ENCODE measurements at regions not wholly inside any gene's neighbourhood (a gene's known extent, or its start where the extent isn't known, plus 50 kb on each side); places are given as distances from the start of the nearest gene placed in this dataset.

GRCh38 chr10:36301539-36301938, 659.4 kb upstream of the FZD8 start:
- no peak for DNase-seq (ENCODE audit: low read depth)

DNA sequence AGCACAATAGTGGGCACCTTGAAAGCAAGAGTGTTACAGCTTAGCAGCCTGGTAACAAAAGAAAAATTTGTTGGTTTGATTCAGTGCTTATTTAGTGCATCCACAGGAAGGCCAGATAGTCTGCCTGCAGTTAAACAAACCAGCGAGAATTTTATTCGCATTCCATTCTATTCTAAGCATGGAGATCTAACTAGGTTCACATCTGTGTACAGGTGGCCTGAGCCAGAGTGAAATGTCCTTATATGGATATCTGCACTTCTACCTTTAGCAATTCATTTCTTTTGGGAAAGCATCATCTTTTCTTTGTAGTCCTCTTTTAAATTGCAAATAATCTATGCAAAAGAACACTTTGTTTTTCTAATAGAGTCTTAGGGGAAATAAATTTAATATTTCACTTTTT, 659.0 kb upstream of the FZD8 start:
- no peak for DNase-seq (ENCODE audit: low read depth)

DNA sequence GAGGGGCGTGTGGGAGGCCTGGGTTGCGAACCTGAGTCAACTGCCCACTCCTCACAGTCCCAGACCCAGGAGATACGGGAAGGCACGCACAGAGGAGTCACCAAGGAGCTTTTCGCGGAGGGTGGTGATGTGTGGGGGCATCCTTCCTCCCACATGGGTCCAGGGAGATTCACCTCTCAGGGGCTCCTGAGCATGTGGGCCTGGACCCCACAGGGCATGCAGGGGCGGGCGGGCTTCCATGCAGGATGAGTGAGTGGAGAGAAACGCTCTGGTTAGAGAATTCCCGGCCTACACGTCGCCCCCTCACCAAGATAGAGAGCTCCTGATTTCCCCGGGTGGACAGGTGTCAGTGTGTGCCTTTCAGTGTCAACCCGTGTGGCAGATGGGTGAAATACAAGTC, 641.7 kb upstream of the FZD8 start:
- no peak for DNase-seq (ENCODE audit: low read depth)

GRCh38 chr10:36281831-36282331, 639.8 kb upstream of the FZD8 start:
- DNase-seq (ENCODE audit: low read depth): no peak

GRCh38 chr10:36280890-36281499, 638.9 kb upstream of the FZD8 start:
- no peak for DNase-seq (ENCODE audit: low read depth)

- no peak for DNase-seq (ENCODE audit: low read depth)
Measured at GRCh38 chr10:36280321-36280741, 638.2 kb upstream of the FZD8 start.

DNA sequence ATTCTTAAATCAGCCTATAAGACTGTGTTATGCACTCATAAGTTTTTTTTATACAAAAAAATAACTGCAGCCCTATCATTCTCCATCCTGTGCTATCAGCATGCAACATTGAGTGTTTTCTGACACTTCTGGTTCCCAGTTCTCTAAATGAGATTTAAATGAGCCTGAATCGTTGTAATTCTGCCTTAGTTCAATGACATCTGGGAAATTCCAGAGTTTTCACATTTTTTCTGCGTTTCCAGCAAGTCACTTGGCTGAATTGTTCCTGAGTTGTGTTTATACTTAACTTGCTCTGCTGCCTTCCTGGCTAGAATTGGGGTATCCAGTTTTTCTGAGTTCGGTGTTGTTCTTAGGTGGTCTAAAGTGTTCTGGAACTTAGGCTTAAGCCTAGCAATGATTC, 636.1 kb upstream of the FZD8 start:
- no peak for DNase-seq (ENCODE audit: low read depth)

GRCh38 chr10:36277459-36277858, 635.4 kb upstream of the FZD8 start:
- no peak for DNase-seq (ENCODE audit: low read depth)

GRCh38 chr10:36271627-36272340, 629.7 kb upstream of the FZD8 start:
- no peak for DNase-seq (ENCODE audit: low read depth)

DNA sequence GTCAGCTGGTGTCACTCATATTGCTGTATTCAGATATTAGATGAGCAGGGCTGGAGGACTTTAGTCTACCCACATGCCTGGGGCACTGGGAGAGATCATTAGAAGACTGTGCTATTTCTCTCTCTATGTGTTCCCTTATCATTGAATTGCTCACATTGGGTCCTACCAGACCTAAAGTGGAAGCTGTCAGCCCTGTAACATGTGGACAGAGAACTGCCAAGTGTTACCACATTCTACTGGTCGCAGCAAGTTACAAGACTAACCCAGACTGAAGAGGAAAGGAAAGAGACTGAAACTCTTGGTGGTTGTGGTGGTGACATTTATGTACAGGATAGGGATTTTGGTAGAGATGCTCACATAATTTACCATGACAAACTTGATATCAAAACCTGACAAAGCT, 627.1 kb upstream of the FZD8 start:
- DNase-seq (ENCODE audit: low read depth): no peak

GRCh38 chr10:36266923-36267322, 624.8 kb upstream of the FZD8 start:
- DNase-seq (ENCODE audit: low read depth): no peak

DNA sequence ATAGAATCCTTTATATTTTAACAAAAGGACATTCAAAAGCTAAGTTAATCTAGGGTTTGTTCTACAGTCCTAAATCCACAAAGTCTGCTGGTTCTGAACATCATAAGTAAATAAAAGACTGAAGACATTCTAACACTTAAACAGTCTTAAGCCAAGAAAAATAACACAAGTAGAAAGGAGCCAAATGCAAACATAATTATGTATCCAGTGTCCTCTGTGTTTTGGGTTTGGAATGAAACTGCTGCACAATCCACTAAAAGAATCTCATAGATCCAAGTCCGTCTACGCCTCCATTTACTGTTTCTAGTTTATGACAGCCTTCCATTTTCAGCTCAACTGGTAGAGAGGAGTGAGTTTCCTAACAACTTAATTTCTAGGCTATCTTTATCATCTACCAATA, 623.6 kb upstream of the FZD8 start:
- no peak for DNase-seq (ENCODE audit: low read depth)

DNA sequence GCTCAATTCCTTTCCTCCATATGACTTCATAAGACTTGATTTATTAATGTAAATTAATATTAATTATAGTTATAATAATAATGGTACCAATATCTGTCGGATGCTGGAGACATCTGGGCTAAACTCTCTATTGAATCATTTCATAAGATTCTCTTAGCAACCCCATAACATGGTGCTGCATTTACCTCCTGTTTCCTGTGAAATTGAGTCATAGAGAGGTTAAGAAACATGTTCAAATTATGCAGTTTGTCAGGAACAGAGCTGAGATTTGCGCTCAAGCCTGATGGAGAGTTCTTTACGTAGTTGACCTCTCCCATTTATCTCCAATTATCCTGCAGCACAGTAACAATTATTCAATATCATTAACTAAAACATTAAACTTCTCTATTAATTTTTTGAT, 621.8 kb upstream of the FZD8 start:
- no peak for DNase-seq (ENCODE audit: low read depth)

DNA sequence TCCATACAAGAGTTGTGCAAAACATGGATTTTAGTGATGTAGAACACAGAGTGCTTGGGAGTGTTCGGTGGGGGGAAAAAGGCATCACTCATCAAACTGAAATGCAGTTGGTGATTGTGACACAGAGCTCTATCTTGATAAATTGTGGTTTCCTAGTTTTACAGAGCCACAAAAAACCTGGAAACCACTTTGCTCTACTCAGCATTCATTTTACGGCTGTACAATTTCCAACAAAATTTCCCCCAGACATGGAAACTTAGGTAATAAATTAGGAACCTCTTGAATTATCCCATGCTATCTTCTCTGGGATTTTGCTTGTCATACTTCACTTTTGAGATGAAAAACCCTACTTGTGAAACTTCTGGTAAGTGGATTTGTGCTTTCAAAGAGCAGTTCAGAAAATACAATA, 614.9 kb upstream of the FZD8 start:
- DNase-seq (ENCODE audit: low read depth): no peak

- no peak for DNase-seq (ENCODE audit: low read depth)
Measured at GRCh38 chr10:36256166-36256565, 614.1 kb upstream of the FZD8 start.

DNA sequence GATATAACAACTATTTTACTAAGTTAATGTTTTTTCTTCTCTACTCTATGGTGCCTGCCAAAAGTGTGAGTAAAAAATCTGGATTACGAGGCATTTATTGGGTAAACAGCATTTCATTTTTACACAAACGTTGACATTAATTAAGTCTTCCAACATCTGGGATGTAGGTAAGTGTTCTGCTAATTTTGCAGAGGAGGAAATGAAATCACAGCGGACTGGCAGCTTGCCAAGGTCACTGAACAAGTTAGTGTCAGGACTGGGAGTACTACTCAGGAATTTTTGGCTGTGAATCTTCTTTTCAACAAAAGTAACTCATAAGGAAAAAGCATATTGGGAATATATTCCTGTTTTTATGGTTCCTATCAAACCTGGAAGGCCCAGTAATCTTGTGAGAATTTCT, 612.1 kb upstream of the FZD8 start:
- no peak for DNase-seq (ENCODE audit: low read depth)

DNA sequence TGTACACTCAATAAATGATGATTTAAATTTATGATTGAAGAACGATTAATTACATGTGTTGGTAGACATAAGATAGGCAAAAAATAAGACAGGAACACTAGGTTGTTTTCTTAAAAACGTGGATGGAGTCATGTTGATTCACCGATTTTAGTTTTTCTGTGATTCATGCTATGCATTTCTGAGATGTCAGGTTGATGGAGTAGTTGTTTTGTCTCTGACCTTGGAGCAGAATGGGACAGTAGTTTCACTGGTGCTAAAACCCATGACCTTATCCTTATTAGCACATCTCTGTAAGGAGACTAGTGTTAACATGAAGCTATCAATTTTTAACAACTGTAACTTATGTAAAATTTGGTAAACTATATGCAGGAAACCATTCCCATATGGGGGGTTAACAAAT, 611.6 kb upstream of the FZD8 start:
- DNase-seq (ENCODE audit: low read depth): no peak

- no peak for DNase-seq (ENCODE audit: low read depth)
Measured at GRCh38 chr10:36251068-36251467, 609.0 kb upstream of the FZD8 start.

GRCh38 chr10:36248304-36248981, 606.3 kb upstream of the FZD8 start:
- no peak for DNase-seq (ENCODE audit: low read depth)

DNA sequence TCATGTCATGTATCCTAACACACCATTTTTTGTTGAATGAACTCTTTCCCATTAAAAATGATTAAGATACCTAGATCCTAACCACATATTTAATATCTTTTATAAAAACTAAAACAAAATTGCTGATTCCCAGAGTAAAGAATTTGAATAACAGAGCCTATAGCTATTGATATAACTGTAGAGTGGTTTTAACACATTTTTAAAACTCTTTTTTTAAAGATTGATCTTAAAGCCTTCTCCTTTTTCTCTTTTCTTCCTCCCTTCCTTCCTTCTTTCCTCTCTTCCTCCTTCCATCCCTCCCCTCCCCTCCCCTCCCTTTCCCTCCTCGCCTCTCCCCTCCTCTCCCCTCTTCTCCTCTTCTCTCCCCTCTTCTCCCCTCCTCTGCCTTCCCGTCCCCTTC, 605.4 kb upstream of the FZD8 start:
- DNase-seq (ENCODE audit: low read depth): no peak

- DNase-seq (ENCODE audit: low read depth): no peak
Measured at GRCh38 chr10:36236931-36237330, 594.8 kb upstream of the FZD8 start.

DNA sequence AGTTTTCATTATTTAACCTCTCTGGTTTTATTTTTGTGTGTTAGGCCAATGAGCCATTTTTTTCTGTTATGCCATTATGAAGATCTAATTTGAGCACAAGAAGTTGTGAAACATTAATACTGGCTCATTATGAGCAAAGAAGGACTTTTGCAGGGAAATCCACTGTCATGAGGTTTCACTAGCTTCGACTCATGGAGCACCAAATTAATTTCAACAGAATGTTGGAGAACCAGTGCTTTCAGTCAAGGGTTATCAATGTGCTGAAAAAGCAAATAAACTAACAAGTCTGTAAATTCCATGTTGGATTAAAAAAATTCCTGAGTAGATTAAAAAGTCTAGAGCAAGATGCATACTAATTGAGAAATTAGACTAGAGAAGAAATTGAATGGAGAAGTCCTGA, 594.2 kb upstream of the FZD8 start:
- no peak for DNase-seq (ENCODE audit: low read depth)

GRCh38 chr10:36232935-36233334, 590.8 kb upstream of the FZD8 start:
- DNase-seq (ENCODE audit: low read depth): no peak

Measured in CMK (cell line).